ENCODE measurements at regions not wholly inside any gene's neighbourhood (a gene's known extent, or its start where the extent isn't known, plus 50 kb on each side); places are given as distances from the start of the nearest gene placed in this dataset.
A peak's percentile ranks its signal among the peaks of the same experiment; 100 is the strongest.

- DNase-seq (ENCODE audit: low read depth) = no peak
Observed at GRCh38 chrY:12981074-12981473, 76.4 kb downstream of the DDX3Y start.

DNA sequence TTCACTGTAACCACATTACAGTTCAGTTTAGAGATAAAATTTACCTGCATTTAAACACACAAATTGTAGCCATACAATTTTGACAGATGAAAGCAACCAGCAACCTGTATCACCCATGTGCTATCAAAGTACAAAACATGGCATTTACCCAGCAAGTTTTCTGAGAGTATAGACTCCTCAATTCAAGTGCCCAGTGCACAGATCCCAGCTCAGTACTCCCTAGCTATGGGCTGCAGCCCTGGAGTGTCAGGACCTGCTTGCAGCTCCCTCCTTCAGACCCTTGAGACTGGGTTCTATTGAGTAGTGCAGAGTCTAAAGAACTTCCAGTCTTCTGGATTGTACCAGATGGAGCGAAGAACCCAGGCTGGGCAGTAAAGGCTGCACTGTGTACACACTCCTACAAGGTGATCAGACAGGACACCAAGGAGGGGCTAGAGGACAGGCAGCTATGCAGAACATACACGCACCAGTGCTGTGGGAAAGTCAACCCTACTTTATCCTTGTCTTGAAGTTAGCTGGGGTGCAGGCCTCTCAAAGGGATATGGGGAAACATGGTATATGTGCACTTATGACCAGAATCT lies 77.7 kb downstream of the DDX3Y start:
- no peak for DNase-seq (ENCODE audit: low read depth)

DNA sequence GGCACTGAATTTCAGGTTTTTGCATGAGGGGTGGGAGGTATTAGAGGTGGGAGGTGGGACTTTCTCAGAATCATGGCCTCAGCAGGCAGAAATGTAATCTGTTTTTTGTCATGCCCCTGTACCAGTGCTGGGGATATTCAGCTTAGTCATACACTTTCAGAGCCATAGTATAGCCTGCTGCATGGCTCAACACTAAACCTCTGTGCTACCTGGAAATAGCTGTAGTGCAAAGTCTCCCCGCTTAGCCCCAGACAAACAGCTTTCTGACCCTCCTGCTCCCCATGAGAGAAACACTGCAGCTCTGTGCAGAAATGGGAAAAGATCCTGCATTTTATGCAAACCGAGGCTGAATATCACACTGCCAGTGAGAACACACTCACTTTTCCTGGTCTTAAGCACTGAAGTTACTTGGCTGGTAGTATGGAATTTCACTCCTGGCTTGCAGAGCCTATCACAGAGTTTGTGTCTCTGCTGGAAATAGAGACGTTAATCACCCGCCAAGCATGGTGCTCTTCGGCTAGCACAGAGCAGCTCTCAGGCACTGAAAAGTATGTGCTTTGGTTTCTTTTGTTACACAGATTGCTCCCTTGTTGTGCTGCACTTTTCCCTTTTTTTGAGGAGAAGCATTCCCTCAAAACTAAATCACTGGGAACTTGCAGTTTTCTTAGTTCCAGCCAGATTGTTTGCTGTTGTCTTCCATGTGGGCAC lies 80.1 kb downstream of the DDX3Y start:
- DNase-seq (ENCODE audit: low read depth) = no peak

- DNase-seq (ENCODE audit: low read depth) = peak; percentile 68
Observed at GRCh38 chrY:13017493-13017892, 112.8 kb downstream of the DDX3Y start.

DNA sequence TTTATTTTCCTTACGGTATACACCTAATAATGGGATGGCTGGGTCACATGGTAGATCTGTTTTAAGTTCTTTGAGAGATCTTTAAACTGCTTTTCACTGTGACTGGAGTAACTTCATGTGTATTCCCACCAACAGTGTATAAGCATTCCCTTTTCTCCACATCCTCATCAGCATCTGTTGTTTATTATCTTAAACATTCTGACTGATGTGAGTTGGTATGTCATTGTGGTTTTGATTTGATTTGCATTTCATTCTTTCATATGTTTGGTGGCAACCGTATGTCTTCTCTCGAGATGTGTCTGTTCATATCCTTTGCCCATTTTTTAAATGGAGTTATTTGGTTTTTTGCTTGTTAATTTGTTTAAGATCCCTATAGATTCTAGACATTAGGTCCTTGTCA lies 114.8 kb downstream of the DDX3Y start:
- DNase-seq (ENCODE audit: low read depth) = peak; percentile 84

- DNase-seq (ENCODE audit: low read depth) = no peak
Observed at GRCh38 chrY:13020839-13021238, 116.2 kb downstream of the DDX3Y start.

GRCh38 chrY:13023607-13024006 lies 118.9 kb downstream of the DDX3Y start:
- DNase-seq (ENCODE audit: low read depth) = no peak

DNA sequence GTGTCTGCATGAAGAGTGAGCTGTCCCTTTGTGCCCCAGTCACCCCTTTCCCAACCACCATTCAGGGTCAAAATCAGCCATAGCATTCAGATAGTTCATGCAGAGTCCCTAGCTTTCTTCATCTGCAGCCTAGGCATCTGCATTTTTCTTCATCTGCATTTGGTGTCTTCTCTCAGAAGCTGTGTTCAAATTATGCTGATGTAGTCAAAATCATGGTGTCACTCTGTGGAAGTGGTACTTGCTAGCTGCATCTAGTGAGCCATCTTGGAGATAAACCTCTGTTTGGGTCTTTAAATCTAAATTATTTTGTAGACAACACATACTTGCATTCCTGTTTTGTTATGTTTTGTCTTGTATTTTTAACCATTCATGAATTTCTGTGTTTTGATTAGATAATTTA lies 119.8 kb downstream of the DDX3Y start:
- DNase-seq (ENCODE audit: low read depth) = no peak

GRCh38 chrY:13026906-13027305 lies 122.2 kb downstream of the DDX3Y start:
- DNase-seq (ENCODE audit: low read depth) = no peak

GRCh38 chrY:13040232-13040631 lies 135.6 kb downstream of the DDX3Y start:
- peak; percentile 3 for DNase-seq (ENCODE audit: low read depth)

DNA sequence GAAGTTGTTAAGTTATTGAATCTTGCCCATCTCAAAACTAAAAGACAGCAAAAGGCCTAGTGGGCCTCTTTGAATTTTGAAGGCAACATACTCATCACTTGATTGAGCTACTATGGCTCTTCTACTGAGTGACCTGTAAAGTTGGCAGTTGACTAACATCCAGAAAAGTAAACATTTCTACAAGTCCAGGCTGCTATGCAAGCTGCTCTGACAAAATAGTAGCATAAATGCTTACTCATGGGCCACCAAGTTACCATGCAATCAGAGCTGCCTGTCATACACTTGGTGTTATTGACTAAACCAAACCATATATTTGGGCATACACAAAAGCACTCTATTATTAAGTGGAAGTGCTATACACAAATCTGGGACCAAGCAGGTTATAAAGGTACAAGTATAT lies 148.8 kb downstream of the DDX3Y start:
- peak; percentile 27 for DNase-seq (ENCODE audit: low read depth)

DNA sequence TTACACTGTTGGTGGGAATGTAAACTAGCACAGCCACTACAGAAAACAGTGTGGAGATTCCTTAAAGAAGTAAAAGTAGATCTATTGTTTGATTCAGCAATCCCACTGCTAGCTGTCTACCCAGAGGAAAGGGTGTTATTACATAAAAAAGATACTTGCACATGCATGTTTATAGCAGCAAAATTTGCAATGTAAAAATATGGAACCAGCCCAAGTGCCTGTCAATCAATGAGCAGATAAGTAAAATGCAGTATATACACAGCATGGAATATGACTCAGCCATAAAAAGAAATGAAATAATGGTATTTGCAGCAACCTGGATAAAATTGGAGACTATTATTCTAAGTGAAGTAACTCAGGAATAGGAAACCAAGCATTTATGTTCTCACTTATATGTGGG lies 161.7 kb downstream of the DDX3Y start:
- no peak for DNase-seq (ENCODE audit: low read depth)

DNA sequence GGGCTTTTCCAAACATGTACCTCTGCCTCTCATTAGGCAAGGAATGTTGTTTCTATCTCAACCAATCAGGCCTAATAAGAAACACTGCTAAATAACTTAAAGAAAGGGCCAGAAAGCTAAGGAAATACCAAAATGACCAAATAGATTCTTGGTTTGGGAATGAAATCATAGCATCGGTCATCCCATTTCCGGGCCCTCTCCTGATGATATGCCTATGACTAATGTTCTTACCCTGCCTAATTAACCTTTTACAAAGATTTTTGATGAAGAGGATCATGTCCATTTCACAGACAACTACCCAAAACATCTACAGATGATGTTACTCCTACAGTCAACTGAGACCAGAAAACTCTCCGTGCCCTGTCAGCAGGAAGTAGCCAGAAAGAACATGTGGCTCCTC lies 164.0 kb downstream of the DDX3Y start:
- peak; percentile 85 for DNase-seq (ENCODE audit: low read depth)

DNA sequence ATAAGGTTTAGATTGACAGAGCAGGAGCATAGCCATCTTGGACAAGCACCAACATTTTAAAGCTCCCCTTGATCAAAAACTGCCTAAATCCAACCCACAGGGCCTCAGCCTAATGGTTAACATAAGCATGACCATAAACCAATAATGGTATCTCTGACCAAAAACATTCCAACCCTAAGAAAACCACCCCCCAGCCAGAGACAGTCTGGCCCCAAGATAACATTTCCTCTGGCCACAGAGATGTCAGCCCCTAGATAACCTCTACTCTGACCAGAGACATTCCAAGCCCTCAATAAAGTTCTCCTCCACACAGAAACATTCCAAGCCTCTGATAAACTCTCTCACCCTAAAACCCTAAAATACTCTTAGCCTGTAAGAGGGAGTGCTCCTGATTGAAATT lies 164.4 kb downstream of the DDX3Y start:
- peak; percentile 69 for DNase-seq (ENCODE audit: low read depth)

DNA sequence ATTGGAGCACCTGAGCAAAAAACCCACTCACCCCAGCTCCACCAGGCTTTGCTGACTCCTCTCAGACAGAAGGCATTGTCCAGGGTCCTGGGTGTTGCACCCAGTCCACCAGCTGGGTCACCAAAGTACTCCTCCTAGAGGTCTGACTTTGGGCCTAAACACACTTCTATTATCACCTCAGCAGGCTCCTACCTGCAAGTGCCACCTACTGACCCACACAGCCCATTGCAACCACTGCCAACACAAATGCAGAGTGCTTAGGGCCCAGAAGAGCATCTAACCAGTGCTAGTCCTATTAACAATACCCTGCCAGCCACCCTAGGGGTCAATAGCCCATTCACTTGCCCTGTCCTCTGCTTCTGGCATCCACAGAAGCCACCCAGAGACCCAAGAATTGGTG lies 178.1 kb downstream of the DDX3Y start:
- DNase-seq (ENCODE audit: low read depth) = no peak

DNA sequence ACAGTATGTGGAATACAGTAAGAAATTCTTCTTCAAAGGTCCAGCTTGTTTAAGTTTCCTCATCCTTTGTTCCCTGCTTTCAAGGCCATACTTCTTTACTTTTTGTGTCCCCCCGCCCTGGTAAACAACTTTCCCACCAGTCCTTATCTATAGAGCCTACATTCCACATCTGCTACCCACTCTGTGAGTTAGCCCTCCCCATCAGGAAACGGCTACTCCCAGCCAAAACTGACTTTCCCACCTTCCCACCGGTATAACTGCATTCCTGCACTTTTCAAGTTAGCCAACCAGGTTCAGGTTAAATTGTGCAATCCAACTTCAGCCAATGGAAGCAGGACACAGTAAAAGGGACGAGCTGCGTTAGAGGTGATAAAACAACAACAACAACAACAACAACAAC lies 186.9 kb downstream of the DDX3Y start:
- DNase-seq (ENCODE audit: low read depth) = no peak

DNA sequence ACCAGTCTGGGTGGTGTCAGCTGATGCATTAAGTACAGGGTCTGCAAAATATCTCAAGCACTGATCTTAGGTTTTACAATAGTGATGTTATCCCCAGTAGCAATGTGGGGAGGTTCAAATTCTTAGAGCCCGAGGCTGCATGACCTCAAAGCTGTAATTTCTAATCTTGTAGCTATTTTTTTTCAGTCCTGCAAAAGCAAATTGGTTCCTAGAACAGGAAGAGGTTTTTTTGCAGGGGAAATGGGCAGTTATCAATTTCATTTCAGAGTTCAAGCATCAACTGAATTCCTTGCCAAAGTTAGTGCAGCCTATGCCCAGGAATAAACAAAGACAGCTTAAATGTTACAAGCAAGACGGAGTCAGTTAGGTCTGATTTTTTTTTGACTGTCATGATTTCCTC lies 188.3 kb downstream of the DDX3Y start:
- peak; percentile 10 for DNase-seq (ENCODE audit: low read depth)

GRCh38 chrY:13093461-13093860 lies 188.8 kb downstream of the DDX3Y start:
- peak; percentile 33 for DNase-seq (ENCODE audit: low read depth)

GRCh38 chrY:13094411-13094810 lies 189.7 kb downstream of the DDX3Y start:
- peak; percentile 14 for DNase-seq (ENCODE audit: low read depth)

DNA sequence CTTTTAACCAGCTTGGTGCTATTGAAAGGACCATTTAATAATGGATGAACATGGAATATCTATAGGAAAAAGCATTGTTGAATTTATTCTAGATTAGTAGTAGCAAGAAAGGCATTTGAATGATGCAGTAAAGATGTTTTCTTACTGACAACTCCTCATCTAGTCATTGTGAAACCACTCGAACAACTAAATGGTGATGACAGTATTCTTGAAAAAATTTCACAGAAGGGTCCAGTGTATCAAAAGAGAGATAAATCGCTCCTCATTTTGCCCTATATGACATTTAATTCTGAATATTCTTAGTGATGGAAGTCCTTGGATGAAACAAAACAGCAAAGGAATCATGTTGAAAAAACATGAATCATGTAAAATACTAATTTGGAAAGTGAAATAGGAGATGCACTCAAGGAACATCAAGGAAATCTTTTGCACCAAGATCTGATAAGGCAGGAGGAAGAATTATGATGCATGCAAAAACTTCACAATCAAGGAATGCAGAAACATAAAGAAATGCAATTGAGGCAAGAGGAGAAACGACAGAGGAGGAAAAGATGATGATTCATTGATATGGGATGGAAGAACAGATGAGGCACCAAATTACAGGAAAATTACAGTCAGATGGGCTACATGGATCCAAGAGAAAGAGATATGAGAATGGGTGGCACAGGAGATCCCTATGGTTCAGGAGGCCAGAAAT lies 190.4 kb downstream of the DDX3Y start:
- DNase-seq (ENCODE audit: low read depth) = peak; percentile 82

DNA sequence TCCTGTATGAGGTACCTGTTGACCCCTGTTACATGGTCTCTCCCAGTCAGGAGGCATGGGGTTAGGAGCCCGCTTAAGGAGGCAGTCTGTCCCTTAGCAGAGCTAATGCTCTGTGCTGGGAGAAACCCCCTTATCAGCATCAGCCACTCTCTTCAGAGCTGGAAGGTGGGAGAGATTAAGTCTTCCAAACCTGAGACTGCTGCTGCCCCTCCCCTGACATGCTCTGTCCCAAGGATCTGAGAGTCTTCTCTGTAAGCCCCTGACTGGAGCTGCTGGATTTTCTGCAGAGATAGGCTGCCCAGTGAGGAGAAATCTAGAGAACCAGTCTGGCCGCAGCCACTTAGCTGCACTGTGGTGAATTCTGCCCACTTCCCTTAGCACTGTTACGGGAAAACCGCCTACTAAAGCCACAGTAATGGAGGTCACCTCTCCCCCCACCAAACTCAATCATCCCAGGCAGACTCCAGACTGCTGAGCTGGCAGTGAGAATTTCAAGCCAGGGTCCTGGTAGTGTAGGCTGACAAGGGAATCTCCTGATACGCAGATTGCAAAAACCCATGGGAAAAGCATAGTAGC lies 222.3 kb downstream of the DDX3Y start:
- no peak for DNase-seq (ENCODE audit: low read depth)

DNA sequence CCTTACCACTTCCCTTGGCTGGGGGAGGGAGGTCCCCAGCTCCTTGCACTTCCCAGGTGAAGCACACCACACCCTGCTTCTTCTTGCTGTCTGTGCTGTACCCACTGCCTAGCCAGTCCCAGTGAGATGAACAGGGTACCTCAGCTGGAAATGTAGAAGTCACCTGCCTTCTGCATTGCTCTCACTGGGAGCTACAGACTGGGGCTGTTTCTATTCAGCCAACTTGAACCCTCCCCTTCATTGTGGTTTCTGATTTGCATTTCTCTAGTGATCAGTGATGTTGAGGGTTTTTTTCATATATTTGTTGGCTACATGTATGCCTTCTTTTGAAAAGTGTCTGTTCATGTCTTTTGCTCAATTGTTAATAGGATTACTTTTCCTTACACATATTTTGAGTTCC lies 222.8 kb downstream of the DDX3Y start:
- DNase-seq (ENCODE audit: low read depth) = no peak

DNA sequence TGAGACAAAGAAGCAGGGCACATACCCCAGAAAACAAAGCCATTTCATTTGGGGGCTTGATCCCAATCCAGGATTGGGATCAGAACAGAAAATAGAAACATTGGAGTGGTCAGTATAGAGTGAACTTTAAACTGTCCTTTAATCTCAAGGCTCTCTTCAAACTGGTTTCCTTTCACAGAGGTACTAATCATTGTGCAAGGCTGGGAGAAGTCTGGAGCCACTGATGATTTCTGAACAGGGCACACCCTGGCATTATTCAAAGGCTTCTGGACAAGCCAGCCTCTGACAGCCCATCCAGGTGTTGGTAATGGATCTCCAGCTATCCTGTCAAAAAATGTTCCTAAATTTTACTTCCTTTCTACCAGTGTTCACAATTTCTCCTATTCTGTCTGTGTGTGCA lies 244.5 kb downstream of the DDX3Y start:
- DNase-seq (ENCODE audit: low read depth) = peak; percentile 4
